Retinal pigment epithelial cell (primary cell): ENCODE measurements at regions not wholly inside any gene's neighbourhood (a gene's known extent, or its start where the extent isn't known, plus 50 kb on each side); places are given as distances from the start of the nearest gene placed in this dataset.
A peak's percentile ranks its signal among the peaks of the same experiment; 100 is the strongest.

Experiments
- DNase-seq: peaks from one replicate; pipeline ENCODE4 v3.0.0-alpha.2; 2010; ENCODE audit warnings: low read depth
- H3K4me3 ChIP-seq: 2 replicates; pipeline ENCODE4 v1.5.1; 2011; ENCODE audit warnings: mild to moderate bottlenecking, low read length, control low read depth, moderate library complexity
- CTCF ChIP-seq: conservative IDR thresholded peaks from 2 replicates; pipeline ENCODE4 v1.5.1; 2011; ENCODE audit warnings: low read depth, low read length, control low read depth, inconsistent platforms

GRCh38 chr12:127081058-127081457 lies 1185.9 kb upstream of the TMEM132C start:
- DNase-seq, result no peak
- TF ChIP-seq CTCF, result no peak

GRCh38 chr12:127083008-127083949 lies 1183.7 kb upstream of the TMEM132C start:
- H3K4me3 ChIP-seq, result peak overlapping the region; percentile 41
- TF ChIP-seq CTCF, result no peak
- DNase-seq, result no peak

More at GRCh38 chr12:127081058-127081457, 1185.9 kb upstream of the TMEM132C start:
- no peak overlapping the region for H3K4me3 ChIP-seq

DNA sequence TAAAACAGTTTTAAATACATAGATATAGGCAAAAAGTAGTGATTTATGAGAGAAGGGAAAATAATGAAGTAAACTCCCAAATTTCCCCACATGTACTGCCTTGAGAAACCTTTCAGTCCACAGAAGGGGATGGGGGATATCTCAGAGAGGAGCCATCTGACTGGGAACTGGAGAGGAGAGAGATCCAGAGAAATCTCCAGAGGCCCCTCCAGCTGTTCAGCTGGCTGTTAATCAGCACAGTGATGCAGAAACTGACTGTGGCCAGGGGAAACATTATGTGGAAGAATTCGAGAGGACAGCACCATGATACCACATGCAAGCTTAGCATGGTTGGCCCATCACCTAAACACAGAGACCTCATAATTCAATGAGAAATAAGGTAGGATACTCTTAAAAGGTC lies 1165.9 kb upstream of the TMEM132C start:
- no peak for DNase-seq
- H3K4me3 ChIP-seq, result no peak overlapping the region
- no peak for TF ChIP-seq CTCF

- no peak for DNase-seq
- no peak overlapping the region for H3K4me3 ChIP-seq
- no peak for TF ChIP-seq CTCF
These were observed 1160.9 kb upstream of the TMEM132C start for GRCh38 chr12:127106041-127106440.

- DNase-seq, result no peak
- TF ChIP-seq CTCF, result no peak
- H3K4me3 ChIP-seq, result no peak overlapping the region
These were observed 1160.3 kb upstream of the TMEM132C start for GRCh38 chr12:127106697-127107096.

GRCh38 chr12:127107744-127108143 lies 1159.2 kb upstream of the TMEM132C start:
- no peak for TF ChIP-seq CTCF
- no peak for DNase-seq
- no peak overlapping the region for H3K4me3 ChIP-seq
